T-helper 1 cell treated with Interleukin-12 subunit alpha and Interleukin-12 subunit beta and Interleukin-4 antibody, amounts not matched to agents 30 μg/mL and 1 μg/mL, for 36 hours (primary cell): ENCODE measurements at regions not wholly inside any gene's neighbourhood (a gene's known extent, or its start where the extent isn't known, plus 50 kb on each side); places are given as distances from the start of the nearest gene placed in this dataset.
"Not testable (repeated sequence)": the region's sequence is repeated elsewhere in the genome, so short reads cannot be mapped to it uniquely, and the experiment has no call there.

ENCODE experiments used
- H3K27ac Mint-ChIP-seq: one replicate; pipeline ENCODE4 v1.8.0; 2021; ENCODE audit warnings: mild to moderate bottlenecking, mixed read lengths
- H3K27me3 Mint-ChIP-seq: one replicate; pipeline ENCODE4 v1.8.0; 2021; ENCODE audit warnings: low read depth, mixed read lengths
- H3K36me3 Mint-ChIP-seq: one replicate; pipeline ENCODE4 v1.8.0; 2021; ENCODE audit warnings: low read depth, mixed read lengths
- H3K4me1 Mint-ChIP-seq: one replicate; pipeline ENCODE4 v1.8.0; 2021; ENCODE audit warnings: low read depth, mixed read lengths
- H3K4me3 Mint-ChIP-seq: one replicate; pipeline ENCODE4 v1.8.0; 2021; ENCODE audit warnings: mild to moderate bottlenecking, moderate library complexity, mixed read lengths
- H3K9me3 Mint-ChIP-seq: one replicate; pipeline ENCODE4 v1.8.0; 2021; ENCODE audit warnings: mixed read lengths

GRCh38 chr12:84495711-84496110 is 416.9 kb downstream of the SLC6A15 start:
- Mint-ChIP-seq H3K27ac (no peak overlapping the region), H3K4me3 (no peak overlapping the region), H3K9me3 (no peaks in the 10 kb centered on the region), H3K27me3 (no peaks in the 10 kb centered on the region), H3K36me3 (no peaks in the 10 kb centered on the region), H3K4me1 (no peaks in the 10 kb centered on the region)

DNA sequence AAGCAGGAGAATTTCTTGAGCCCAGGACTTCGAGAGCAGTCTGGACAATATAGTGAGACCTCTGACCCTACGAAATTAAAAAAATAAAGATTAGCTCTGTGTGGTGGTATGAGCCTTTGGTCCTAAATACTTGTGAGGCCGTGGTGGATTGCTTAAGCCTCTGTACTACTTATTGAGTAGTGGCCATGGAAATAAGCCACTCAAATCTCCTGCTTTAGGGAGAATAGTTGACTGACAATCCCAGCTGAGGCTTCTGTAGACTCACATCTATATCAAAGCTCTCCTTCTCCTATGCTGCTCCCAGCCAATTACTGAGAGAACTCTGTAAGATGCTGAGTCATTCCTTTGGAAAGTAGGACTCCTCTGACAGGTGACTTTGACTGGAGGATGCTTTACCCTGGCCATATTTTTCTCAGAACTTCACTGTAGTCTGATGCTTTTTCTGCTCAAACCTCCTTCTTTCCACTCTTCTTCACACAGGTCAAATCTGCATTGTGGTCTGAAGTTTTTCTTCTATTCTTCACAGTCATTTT is 420.2 kb downstream of the SLC6A15 start:
- H3K36me3 Mint-ChIP-seq = no peaks in the 10 kb centered on the region
- no peaks in the 10 kb centered on the region for H3K27me3 Mint-ChIP-seq
- H3K4me1 Mint-ChIP-seq = no peaks in the 10 kb centered on the region
- H3K9me3 Mint-ChIP-seq = no peaks in the 10 kb centered on the region
- no peak overlapping the region for H3K27ac Mint-ChIP-seq
- no peak overlapping the region for H3K4me3 Mint-ChIP-seq

- H3K27me3 Mint-ChIP-seq = no peaks in the 10 kb centered on the region
Observed at GRCh38 chr12:84484798-84485197, 427.8 kb downstream of the SLC6A15 start.

GRCh38 chr12:84480803-84481202 is 431.8 kb downstream of the SLC6A15 start:
- no peaks in the 10 kb centered on the region for H3K4me1 Mint-ChIP-seq

More at GRCh38 chr12:84484798-84485197, 427.8 kb downstream of the SLC6A15 start:
- Mint-ChIP-seq H3K9me3 (no peaks in the 10 kb centered on the region), H3K36me3 (no peaks in the 10 kb centered on the region), H3K27ac (no peak overlapping the region), H3K4me1 (no peaks in the 10 kb centered on the region), H3K4me3 (no peak overlapping the region)

GRCh38 chr12:84470361-84470760 is 442.2 kb downstream of the SLC6A15 start:
- H3K9me3 Mint-ChIP-seq = no peaks in the 10 kb centered on the region
- H3K4me3 Mint-ChIP-seq = no peak overlapping the region
- H3K4me1 Mint-ChIP-seq = no peaks in the 10 kb centered on the region
- H3K27ac Mint-ChIP-seq = no peak overlapping the region
- no peaks in the 10 kb centered on the region for H3K36me3 Mint-ChIP-seq
- no peaks in the 10 kb centered on the region for H3K27me3 Mint-ChIP-seq

More at GRCh38 chr12:84480803-84481202, 431.8 kb downstream of the SLC6A15 start:
- Mint-ChIP-seq H3K9me3 (no peaks in the 10 kb centered on the region), H3K27ac (no peak overlapping the region), H3K27me3 (no peaks in the 10 kb centered on the region), H3K36me3 (no peaks in the 10 kb centered on the region), H3K4me3 (no peak overlapping the region)

- Mint-ChIP-seq H3K27ac (no peak overlapping the region), H3K4me3 (no peak overlapping the region), H3K36me3 (no peaks in the 10 kb centered on the region), H3K9me3 (no peaks in the 10 kb centered on the region), H3K27me3 (no peaks in the 10 kb centered on the region), H3K4me1 (no peaks in the 10 kb centered on the region)
Observed at GRCh38 chr12:84464616-84465015, 448.0 kb downstream of the SLC6A15 start.

GRCh38 chr12:84463741-84464495 is 448.7 kb downstream of the SLC6A15 start:
- Mint-ChIP-seq H3K4me3 (no peak overlapping the region), H3K27ac (no peak overlapping the region), H3K36me3 (no peaks in the 10 kb centered on the region), H3K27me3 (no peaks in the 10 kb centered on the region), H3K4me1 (no peaks in the 10 kb centered on the region), H3K9me3 (no peaks in the 10 kb centered on the region)

DNA sequence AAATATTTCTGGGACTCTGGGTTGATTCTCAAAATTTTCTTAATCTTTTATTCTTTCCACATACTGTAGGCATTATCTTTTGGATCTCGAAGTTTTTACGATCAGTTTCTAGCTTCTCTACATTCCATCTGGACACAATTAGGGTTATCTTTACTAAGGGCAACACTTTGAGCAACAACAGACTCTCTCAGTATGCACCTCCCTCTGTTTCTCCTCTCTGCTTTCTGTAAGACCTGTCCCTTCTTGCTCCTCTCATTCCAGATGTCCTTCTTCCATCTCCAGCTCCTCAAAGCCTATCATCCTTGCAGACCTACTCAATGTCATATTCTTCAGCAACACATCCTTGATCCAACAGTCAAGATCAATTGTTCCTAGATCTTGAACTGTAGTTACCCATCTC is 457.0 kb downstream of the SLC6A15 start:
- Mint-ChIP-seq H3K36me3 (no peaks in the 10 kb centered on the region), H3K27ac (no peak overlapping the region), H3K4me1 (no peaks in the 10 kb centered on the region), H3K4me3 (no peak overlapping the region), H3K27me3 (no peaks in the 10 kb centered on the region), H3K9me3 (no peaks in the 10 kb centered on the region)

- not testable (repeated sequence) for H3K36me3 Mint-ChIP-seq, H3K27me3 Mint-ChIP-seq, H3K4me3 Mint-ChIP-seq, H3K27ac Mint-ChIP-seq, H3K9me3 Mint-ChIP-seq, H3K4me1 Mint-ChIP-seq
Observed at GRCh38 chr12:84446478-84446877, 466.1 kb downstream of the SLC6A15 start.

- Mint-ChIP-seq H3K27me3 (no peaks in the 10 kb centered on the region), H3K4me1 (no peaks in the 10 kb centered on the region), H3K4me3 (no peak overlapping the region), H3K27ac (no peak overlapping the region), H3K9me3 (no peaks in the 10 kb centered on the region), H3K36me3 (no peaks in the 10 kb centered on the region)
Observed at GRCh38 chr12:84436134-84436533, 476.5 kb downstream of the SLC6A15 start.

- Mint-ChIP-seq H3K4me1 (no peaks in the 10 kb centered on the region), H3K4me3 (no peak overlapping the region), H3K27me3 (no peaks in the 10 kb centered on the region), H3K9me3 (no peaks in the 10 kb centered on the region), H3K36me3 (no peaks in the 10 kb centered on the region), H3K27ac (no peak overlapping the region)
Observed at GRCh38 chr12:84435682-84436081, 476.9 kb downstream of the SLC6A15 start.

GRCh38 chr12:84422340-84422739 is 490.3 kb downstream of the SLC6A15 start:
- H3K27ac Mint-ChIP-seq = no peak overlapping the region
- H3K9me3 Mint-ChIP-seq = no peaks in the 10 kb centered on the region
- H3K27me3 Mint-ChIP-seq = no peaks in the 10 kb centered on the region
- no peaks in the 10 kb centered on the region for H3K36me3 Mint-ChIP-seq
- no peaks in the 10 kb centered on the region for H3K4me1 Mint-ChIP-seq
- no peak overlapping the region for H3K4me3 Mint-ChIP-seq

DNA sequence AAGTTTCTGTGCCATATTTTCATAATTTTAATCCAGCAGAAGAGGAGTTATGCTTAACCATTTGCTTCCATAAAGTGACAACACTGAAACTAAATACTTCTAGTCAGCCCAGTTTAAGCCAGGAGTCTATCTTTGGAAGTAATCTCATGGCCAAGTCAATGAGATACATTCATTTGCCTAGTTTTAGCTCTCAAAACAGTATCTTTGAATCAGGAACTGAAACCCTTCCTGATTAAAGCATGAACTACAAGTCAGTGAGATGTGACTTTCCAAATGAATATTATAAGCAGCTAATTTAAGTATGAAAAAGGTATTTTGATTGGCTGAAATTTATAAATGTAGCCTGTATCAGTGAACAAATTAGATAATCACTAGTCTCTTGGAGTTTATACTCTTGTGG is 491.5 kb downstream of the SLC6A15 start:
- no peak overlapping the region for H3K27ac Mint-ChIP-seq

GRCh38 chr12:84416626-84417025 is 496.0 kb downstream of the SLC6A15 start:
- H3K4me3 Mint-ChIP-seq = no peak overlapping the region
- no peaks in the 10 kb centered on the region for H3K27me3 Mint-ChIP-seq
- no peak overlapping the region for H3K27ac Mint-ChIP-seq
- no peaks in the 10 kb centered on the region for H3K36me3 Mint-ChIP-seq
- no peaks in the 10 kb centered on the region for H3K4me1 Mint-ChIP-seq
- no peaks in the 10 kb centered on the region for H3K9me3 Mint-ChIP-seq

More for the DNA sequence above, 491.5 kb downstream of the SLC6A15 start:
- no peaks in the 10 kb centered on the region for H3K9me3 Mint-ChIP-seq
- H3K4me3 Mint-ChIP-seq = no peak overlapping the region
- no peaks in the 10 kb centered on the region for H3K27me3 Mint-ChIP-seq
- H3K4me1 Mint-ChIP-seq = no peaks in the 10 kb centered on the region
- no peaks in the 10 kb centered on the region for H3K36me3 Mint-ChIP-seq

GRCh38 chr12:84415946-84416345 is 496.7 kb downstream of the SLC6A15 start:
- H3K36me3 Mint-ChIP-seq = no peaks in the 10 kb centered on the region
- H3K4me1 Mint-ChIP-seq = no peaks in the 10 kb centered on the region
- H3K9me3 Mint-ChIP-seq = no peaks in the 10 kb centered on the region
- H3K27ac Mint-ChIP-seq = no peak overlapping the region
- H3K4me3 Mint-ChIP-seq = no peak overlapping the region
- H3K27me3 Mint-ChIP-seq = no peaks in the 10 kb centered on the region
